HCT116 (cell line): ENCODE measurements at regions not wholly inside any gene's neighbourhood (a gene's known extent, or its start where the extent isn't known, plus 50 kb on each side); places are given as distances from the start of the nearest gene placed in this dataset.

Source experiments
- CBX3 ChIP-seq: IDR thresholded peaks from 2 replicates; pipeline ENCODE4 v1.6.1; 2012; ENCODE audit warnings: low read depth
- EZH2 ChIP-seq: fragments of 200-600 bp; sonication (generic); IDR thresholded peaks from 2 replicates; pipeline ENCODE4 v1.6.1; 2017; ENCODE audit warnings: antibody characterized with exemption, mixed run types
- EZH2phosphoT487 ChIP-seq: fragments of 200-600 bp; IDR thresholded peaks from 2 replicates; pipeline ENCODE4 v1.6.1; 2018; ENCODE audit warnings: antibody characterized with exemption, borderline replicate concordance
- MAX ChIP-seq: IDR thresholded peaks from 2 replicates; pipeline ENCODE4 v1.6.1; 2012
- POLR2A ChIP-seq: IDR thresholded peaks from 2 replicates; pipeline ENCODE4 v1.7.0; 2011; ENCODE audit warnings: borderline replicate concordance; ENCODE audit not compliant: insufficient read depth, insufficient read length; ENCODE audit errors: extremely low read depth
- POLR2AphosphoS5 ChIP-seq: IDR thresholded peaks from 2 replicates; pipeline ENCODE4 v1.6.1; 2011; ENCODE audit warnings: mild to moderate bottlenecking, low read depth, low read length, moderate library complexity
- SRF ChIP-seq: IDR thresholded peaks from 2 replicates; pipeline ENCODE4 v1.6.1; 2012; ENCODE audit warnings: low read depth
- TCF7L2 ChIP-seq: IDR thresholded peaks from 2 replicates; pipeline ENCODE4 v1.7.0; 2011; ENCODE audit warnings: borderline replicate concordance, inconsistent platforms; ENCODE audit not compliant: insufficient read depth, insufficient read length; ENCODE audit errors: extremely low read depth
- YY1 ChIP-seq: IDR thresholded peaks from 2 replicates; pipeline ENCODE4 v1.6.1; 2011; ENCODE audit warnings: low read length, low read depth, moderate library complexity, mild to moderate bottlenecking; ENCODE audit not compliant: insufficient replicate concordance; ENCODE audit errors: extremely low read depth
- ZNF274 ChIP-seq: fragments of 200-500 bp; sonication (Bioruptor generic); IDR thresholded peaks from 2 replicates; pipeline ENCODE4 v1.6.1; 2014; ENCODE audit warnings: mild to moderate bottlenecking, low read depth, low read length, inconsistent platforms
- TF ChIP-seq, protein P1 (sequence below): IDR thresholded peaks from 2 replicates; pipeline ENCODE4 v1.6.1; 2012; ENCODE audit warnings: low read depth
- TF ChIP-seq, protein P2 (sequence below), 3 experiments: fragments of 200-600 bp in 1 of 3; sonication (generic) in 1 of 3; IDR thresholded peaks in 2 of 3; conservative IDR thresholded peaks in 1 of 3; 2 replicates each; pipeline ENCODE4 v1.5.1; 2012 to 2017; ENCODE audit warnings: low read depth in 2 of 3, low read length in 2 of 3, antibody characterized with exemption in 1 of 3, borderline replicate concordance in 1 of 3, control low read depth in 1 of 3, mild to moderate bottlenecking in 1 of 3, mixed read lengths in 1 of 3, mixed run types in 1 of 3, moderate library complexity in 1 of 3; ENCODE audit not compliant: insufficient read depth in 1 of 3
- TF ChIP-seq, protein P3 (sequence below): IDR thresholded peaks from 2 replicates; pipeline ENCODE4 v1.6.1; 2011; ENCODE audit warnings: mild to moderate bottlenecking, low read length, moderate library complexity; ENCODE audit not compliant: insufficient replicate concordance; ENCODE audit errors: extremely low read depth

DNA sequence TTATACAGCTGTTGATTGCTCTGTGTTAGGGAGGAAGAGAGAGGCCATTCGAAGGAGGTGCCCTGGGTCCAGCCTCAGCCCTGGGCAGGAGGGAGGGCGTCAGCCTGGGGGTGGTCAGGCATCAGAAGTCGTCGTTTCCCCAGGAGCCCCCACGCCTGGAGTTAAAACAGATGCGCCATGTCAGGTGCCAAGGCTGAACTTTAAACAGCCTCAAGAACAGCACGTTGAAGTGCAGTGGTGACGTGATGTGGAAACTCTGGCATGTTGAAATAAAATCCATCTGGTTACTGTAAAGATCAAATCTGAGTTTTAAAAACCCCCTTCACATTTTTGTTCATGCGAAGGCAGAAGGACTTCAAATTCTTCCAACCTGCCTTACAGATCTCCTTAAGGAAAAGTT lies 128.4 kb upstream of the PPP2R2D start:
- TF ChIP-seq TCF7L2 (no peak), POLR2A (no peak), SRF (no peak), YY1 (no peak), EZH2phosphoT487 (no peak), EZH2 (no peak), POLR2AphosphoS5 (no peak), MAX (no peak), ZNF274 (no peak), CBX3 (no peak)
- TF ChIP-seq, protein P1, sequence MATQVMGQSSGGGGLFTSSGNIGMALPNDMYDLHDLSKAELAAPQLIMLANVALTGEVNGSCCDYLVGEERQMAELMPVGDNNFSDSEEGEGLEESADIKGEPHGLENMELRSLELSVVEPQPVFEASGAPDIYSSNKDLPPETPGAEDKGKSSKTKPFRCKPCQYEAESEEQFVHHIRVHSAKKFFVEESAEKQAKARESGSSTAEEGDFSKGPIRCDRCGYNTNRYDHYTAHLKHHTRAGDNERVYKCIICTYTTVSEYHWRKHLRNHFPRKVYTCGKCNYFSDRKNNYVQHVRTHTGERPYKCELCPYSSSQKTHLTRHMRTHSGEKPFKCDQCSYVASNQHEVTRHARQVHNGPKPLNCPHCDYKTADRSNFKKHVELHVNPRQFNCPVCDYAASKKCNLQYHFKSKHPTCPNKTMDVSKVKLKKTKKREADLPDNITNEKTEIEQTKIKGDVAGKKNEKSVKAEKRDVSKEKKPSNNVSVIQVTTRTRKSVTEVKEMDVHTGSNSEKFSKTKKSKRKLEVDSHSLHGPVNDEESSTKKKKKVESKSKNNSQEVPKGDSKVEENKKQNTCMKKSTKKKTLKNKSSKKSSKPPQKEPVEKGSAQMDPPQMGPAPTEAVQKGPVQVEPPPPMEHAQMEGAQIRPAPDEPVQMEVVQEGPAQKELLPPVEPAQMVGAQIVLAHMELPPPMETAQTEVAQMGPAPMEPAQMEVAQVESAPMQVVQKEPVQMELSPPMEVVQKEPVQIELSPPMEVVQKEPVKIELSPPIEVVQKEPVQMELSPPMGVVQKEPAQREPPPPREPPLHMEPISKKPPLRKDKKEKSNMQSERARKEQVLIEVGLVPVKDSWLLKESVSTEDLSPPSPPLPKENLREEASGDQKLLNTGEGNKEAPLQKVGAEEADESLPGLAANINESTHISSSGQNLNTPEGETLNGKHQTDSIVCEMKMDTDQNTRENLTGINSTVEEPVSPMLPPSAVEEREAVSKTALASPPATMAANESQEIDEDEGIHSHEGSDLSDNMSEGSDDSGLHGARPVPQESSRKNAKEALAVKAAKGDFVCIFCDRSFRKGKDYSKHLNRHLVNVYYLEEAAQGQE = no peak
- TF ChIP-seq, protein P2, sequence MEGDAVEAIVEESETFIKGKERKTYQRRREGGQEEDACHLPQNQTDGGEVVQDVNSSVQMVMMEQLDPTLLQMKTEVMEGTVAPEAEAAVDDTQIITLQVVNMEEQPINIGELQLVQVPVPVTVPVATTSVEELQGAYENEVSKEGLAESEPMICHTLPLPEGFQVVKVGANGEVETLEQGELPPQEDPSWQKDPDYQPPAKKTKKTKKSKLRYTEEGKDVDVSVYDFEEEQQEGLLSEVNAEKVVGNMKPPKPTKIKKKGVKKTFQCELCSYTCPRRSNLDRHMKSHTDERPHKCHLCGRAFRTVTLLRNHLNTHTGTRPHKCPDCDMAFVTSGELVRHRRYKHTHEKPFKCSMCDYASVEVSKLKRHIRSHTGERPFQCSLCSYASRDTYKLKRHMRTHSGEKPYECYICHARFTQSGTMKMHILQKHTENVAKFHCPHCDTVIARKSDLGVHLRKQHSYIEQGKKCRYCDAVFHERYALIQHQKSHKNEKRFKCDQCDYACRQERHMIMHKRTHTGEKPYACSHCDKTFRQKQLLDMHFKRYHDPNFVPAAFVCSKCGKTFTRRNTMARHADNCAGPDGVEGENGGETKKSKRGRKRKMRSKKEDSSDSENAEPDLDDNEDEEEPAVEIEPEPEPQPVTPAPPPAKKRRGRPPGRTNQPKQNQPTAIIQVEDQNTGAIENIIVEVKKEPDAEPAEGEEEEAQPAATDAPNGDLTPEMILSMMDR (IDR thresholded peaks at IDR 0.05 in 2 of 3, conservative IDR thresholded peaks at IDR 0.05 in 1 of 3; ENCODE audit: borderline replicate concordance in 1 of 3, insufficient read depth in 1 of 3, low read depth in 2 of 3, low read length in 2 of 3) = no peak
- TF ChIP-seq, protein P3, sequence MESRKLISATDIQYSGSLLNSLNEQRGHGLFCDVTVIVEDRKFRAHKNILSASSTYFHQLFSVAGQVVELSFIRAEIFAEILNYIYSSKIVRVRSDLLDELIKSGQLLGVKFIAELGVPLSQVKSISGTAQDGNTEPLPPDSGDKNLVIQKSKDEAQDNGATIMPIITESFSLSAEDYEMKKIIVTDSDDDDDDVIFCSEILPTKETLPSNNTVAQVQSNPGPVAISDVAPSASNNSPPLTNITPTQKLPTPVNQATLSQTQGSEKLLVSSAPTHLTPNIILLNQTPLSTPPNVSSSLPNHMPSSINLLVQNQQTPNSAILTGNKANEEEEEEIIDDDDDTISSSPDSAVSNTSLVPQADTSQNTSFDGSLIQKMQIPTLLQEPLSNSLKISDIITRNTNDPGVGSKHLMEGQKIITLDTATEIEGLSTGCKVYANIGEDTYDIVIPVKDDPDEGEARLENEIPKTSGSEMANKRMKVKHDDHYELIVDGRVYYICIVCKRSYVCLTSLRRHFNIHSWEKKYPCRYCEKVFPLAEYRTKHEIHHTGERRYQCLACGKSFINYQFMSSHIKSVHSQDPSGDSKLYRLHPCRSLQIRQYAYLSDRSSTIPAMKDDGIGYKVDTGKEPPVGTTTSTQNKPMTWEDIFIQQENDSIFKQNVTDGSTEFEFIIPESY = no peak
